ENCODE measurements at regions not wholly inside any gene's neighbourhood (a gene's known extent, or its start where the extent isn't known, plus 50 kb on each side); places are given as distances from the start of the nearest gene placed in this dataset.

- in situ Hi-C loops (cut with MboI; ENCODE audit: low pct_ligation_motif_present in 1 of 4, low pct_unique_long_range_greater_than_20kb in 1 of 4, low sequenced_read_pairs in 3 of 4) (no loop called here), intact Hi-C loops (cut with DNase I; ENCODE audit: low total_unique reads) (no loop called here)
- WGBS, 2 donors (ENCODE audit: low coverage in 1 of 2), result 67 to 88% methylated on average over 1 to 2 of the region's 2 CpGs
- Histone ChIP-seq H3K4me1 (no peaks in the 10 kb centered on the region), H3K36me3 (no peaks in the 10 kb centered on the region), H3K27me3 (no peaks in the 10 kb centered on the region), H3K4me3 (no peak overlapping the region), H3K27ac (no peak overlapping the region), H3K9me3 (no peaks in the 10 kb centered on the region)
- TF ChIP-seq EP300 (IDR thresholded peaks at IDR 0.05; ENCODE audit: low read depth) (no peak), POLR2AphosphoS5 (IDR thresholded peaks at IDR 0.05) (no peak), POLR2A (IDR thresholded peaks at IDR 0.05) (no peak)
- TF ChIP-seq, protein P1, sequence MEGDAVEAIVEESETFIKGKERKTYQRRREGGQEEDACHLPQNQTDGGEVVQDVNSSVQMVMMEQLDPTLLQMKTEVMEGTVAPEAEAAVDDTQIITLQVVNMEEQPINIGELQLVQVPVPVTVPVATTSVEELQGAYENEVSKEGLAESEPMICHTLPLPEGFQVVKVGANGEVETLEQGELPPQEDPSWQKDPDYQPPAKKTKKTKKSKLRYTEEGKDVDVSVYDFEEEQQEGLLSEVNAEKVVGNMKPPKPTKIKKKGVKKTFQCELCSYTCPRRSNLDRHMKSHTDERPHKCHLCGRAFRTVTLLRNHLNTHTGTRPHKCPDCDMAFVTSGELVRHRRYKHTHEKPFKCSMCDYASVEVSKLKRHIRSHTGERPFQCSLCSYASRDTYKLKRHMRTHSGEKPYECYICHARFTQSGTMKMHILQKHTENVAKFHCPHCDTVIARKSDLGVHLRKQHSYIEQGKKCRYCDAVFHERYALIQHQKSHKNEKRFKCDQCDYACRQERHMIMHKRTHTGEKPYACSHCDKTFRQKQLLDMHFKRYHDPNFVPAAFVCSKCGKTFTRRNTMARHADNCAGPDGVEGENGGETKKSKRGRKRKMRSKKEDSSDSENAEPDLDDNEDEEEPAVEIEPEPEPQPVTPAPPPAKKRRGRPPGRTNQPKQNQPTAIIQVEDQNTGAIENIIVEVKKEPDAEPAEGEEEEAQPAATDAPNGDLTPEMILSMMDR (IDR thresholded peaks at IDR 0.05), result no peak
- DNase-seq, result no peak
These were observed 56.5 kb upstream of the ACSL3 start for GRCh38 chr2:222804351-222804750.

- WGBS, 2 donors (ENCODE audit: low coverage in 1 of 2), result 48 to 76% methylated on average over 3 to 8 of the region's 8 CpGs
- no peaks in the 10 kb centered on the region for H3K36me3 ChIP-seq
- H3K27me3 ChIP-seq, result no peaks in the 10 kb centered on the region
- no peaks in the 10 kb centered on the region for H3K9me3 ChIP-seq
- no peak overlapping the region for H3K27ac ChIP-seq
- H3K4me3 ChIP-seq, result no peak overlapping the region
- no peak for DNase-seq
- in situ Hi-C loops (cut with MboI; ENCODE audit: low pct_ligation_motif_present in 1 of 4, low pct_unique_long_range_greater_than_20kb in 1 of 4, low sequenced_read_pairs in 3 of 4), result no loop called here
- TF ChIP-seq POLR2AphosphoS5 (IDR thresholded peaks at IDR 0.05) (no peak), POLR2A (IDR thresholded peaks at IDR 0.05) (no peak), EP300 (IDR thresholded peaks at IDR 0.05; ENCODE audit: low read depth) (no peak)
- TF ChIP-seq, protein P1 (IDR thresholded peaks at IDR 0.05), result no peak
- intact Hi-C loops (cut with DNase I; ENCODE audit: low total_unique reads), result no loop called here
- H3K4me1 ChIP-seq, result no peaks in the 10 kb centered on the region
These were observed 55.1 kb upstream of the ACSL3 start for GRCh38 chr2:222805591-222806304.

GRCh38 chr2:222806526-222807137 lies 54.2 kb upstream of the ACSL3 start:
- Histone ChIP-seq H3K4me1 (no peaks in the 10 kb centered on the region), H3K27ac (no peak overlapping the region), H3K36me3 (no peaks in the 10 kb centered on the region), H3K4me3 (no peak overlapping the region), H3K9me3 (no peaks in the 10 kb centered on the region), H3K27me3 (no peaks in the 10 kb centered on the region)
- intact Hi-C loops (cut with DNase I; ENCODE audit: low total_unique reads), result no loop called here
- in situ Hi-C loops (cut with MboI; ENCODE audit: low pct_ligation_motif_present in 1 of 4, low pct_unique_long_range_greater_than_20kb in 1 of 4, low sequenced_read_pairs in 3 of 4), result no loop called here
- 47 to 68% methylated on average over 5 of the region's 5 CpGs for WGBS, 2 donors (ENCODE audit: low coverage in 1 of 2)
- TF ChIP-seq POLR2AphosphoS5 (IDR thresholded peaks at IDR 0.05) (no peak), EP300 (IDR thresholded peaks at IDR 0.05; ENCODE audit: low read depth) (no peak)
- DNase-seq, result no peak

GRCh38 chr2:222807431-222807830 lies 53.4 kb upstream of the ACSL3 start:
- WGBS, 2 donors (ENCODE audit: low coverage in 1 of 2), result 85 to 100% methylated on average over 3 to 4 of the region's 4 CpGs
- intact Hi-C loops (cut with DNase I; ENCODE audit: low total_unique reads), result no loop called here
- Histone ChIP-seq H3K27me3 (no peaks in the 10 kb centered on the region), H3K9me3 (no peaks in the 10 kb centered on the region), H3K27ac (no peak overlapping the region), H3K4me1 (no peaks in the 10 kb centered on the region), H3K4me3 (no peak overlapping the region), H3K36me3 (no peaks in the 10 kb centered on the region)
- TF ChIP-seq, protein P1 (IDR thresholded peaks at IDR 0.05), result no peak
- TF ChIP-seq EP300 (IDR thresholded peaks at IDR 0.05; ENCODE audit: low read depth) (no peak), POLR2AphosphoS5 (IDR thresholded peaks at IDR 0.05) (no peak), POLR2A (IDR thresholded peaks at IDR 0.05) (no peak)
- in situ Hi-C loops (cut with MboI; ENCODE audit: low pct_ligation_motif_present in 1 of 4, low pct_unique_long_range_greater_than_20kb in 1 of 4, low sequenced_read_pairs in 3 of 4), result no loop called here
- DNase-seq, result no peak
